ENCODE measurements at regions not wholly inside any gene's neighbourhood (a gene's known extent, or its start where the extent isn't known, plus 50 kb on each side); places are given as distances from the start of the nearest gene placed in this dataset.

- no peaks in the 10 kb centered on the region for H3K27me3 Mint-ChIP-seq
- no peaks in the 10 kb centered on the region for H3K36me3 Mint-ChIP-seq (ENCODE audit: insufficient read depth)
- DNase-seq (ENCODE audit: low spot score, unreplicated experiment) = no peak
- H3K27ac Mint-ChIP-seq = no peak overlapping the region
- no peak for TF ChIP-seq CTCF (IDR thresholded peaks at IDR 0.05; ENCODE audit: unreplicated experiment)
- H3K9me3 Mint-ChIP-seq (ENCODE audit: low read depth) = no peaks in the 10 kb centered on the region
- no peaks in the 10 kb centered on the region for H3K4me1 Mint-ChIP-seq (ENCODE audit: low read depth)
- no peak overlapping the region for H3K4me3 Mint-ChIP-seq (ENCODE audit: low read depth)
Measured at GRCh38 chr1:191595170-191595569, 563.1 kb upstream of the RGS18 start.

GRCh38 chr1:191608367-191608766, 549.9 kb upstream of the RGS18 start:
- H3K4me1 Mint-ChIP-seq (ENCODE audit: low read depth) = no peaks in the 10 kb centered on the region
- H3K36me3 Mint-ChIP-seq (ENCODE audit: insufficient read depth) = no peaks in the 10 kb centered on the region
- no peak overlapping the region for H3K27ac Mint-ChIP-seq
- no peaks in the 10 kb centered on the region for H3K27me3 Mint-ChIP-seq
- no peak for DNase-seq (ENCODE audit: low spot score, unreplicated experiment)
- H3K4me3 Mint-ChIP-seq (ENCODE audit: low read depth) = no peak overlapping the region
- no peaks in the 10 kb centered on the region for H3K9me3 Mint-ChIP-seq (ENCODE audit: low read depth)
- no peak for TF ChIP-seq CTCF (IDR thresholded peaks at IDR 0.05; ENCODE audit: unreplicated experiment)

- Mint-ChIP-seq H3K4me1 (ENCODE audit: low read depth) (no peaks in the 10 kb centered on the region), H3K27me3 (no peaks in the 10 kb centered on the region), H3K4me3 (ENCODE audit: low read depth) (no peak overlapping the region), H3K9me3 (ENCODE audit: low read depth) (no peaks in the 10 kb centered on the region), H3K27ac (no peak overlapping the region), H3K36me3 (ENCODE audit: insufficient read depth) (no peaks in the 10 kb centered on the region)
- no peak for TF ChIP-seq CTCF (IDR thresholded peaks at IDR 0.05; ENCODE audit: unreplicated experiment)
- no peak for DNase-seq (ENCODE audit: low spot score, unreplicated experiment)
Measured at GRCh38 chr1:191609305-191609704, 549.0 kb upstream of the RGS18 start.

GRCh38 chr1:191615101-191615821, 543.0 kb upstream of the RGS18 start:
- H3K9me3 Mint-ChIP-seq (ENCODE audit: low read depth) = peaks cover 3% of the 10 kb centered on the region
- H3K4me1 Mint-ChIP-seq (ENCODE audit: low read depth) = no peaks in the 10 kb centered on the region
- no peak for TF ChIP-seq CTCF (IDR thresholded peaks at IDR 0.05; ENCODE audit: unreplicated experiment)

GRCh38 chr1:191618181-191618580, 540.1 kb upstream of the RGS18 start:
- Mint-ChIP-seq H3K4me3 (ENCODE audit: low read depth) (no peak overlapping the region), H3K4me1 (ENCODE audit: low read depth) (no peaks in the 10 kb centered on the region), H3K9me3 (ENCODE audit: low read depth) (peaks cover 3% of the 10 kb centered on the region), H3K36me3 (ENCODE audit: insufficient read depth) (no peaks in the 10 kb centered on the region), H3K27me3 (no peaks in the 10 kb centered on the region), H3K27ac (no peak overlapping the region)
- no peak for DNase-seq (ENCODE audit: low spot score, unreplicated experiment)
- no peak for TF ChIP-seq CTCF (IDR thresholded peaks at IDR 0.05; ENCODE audit: unreplicated experiment)

More at GRCh38 chr1:191615101-191615821, 543.0 kb upstream of the RGS18 start:
- no peak for DNase-seq (ENCODE audit: low spot score, unreplicated experiment)
- no peaks in the 10 kb centered on the region for H3K27me3 Mint-ChIP-seq
- no peak overlapping the region for H3K4me3 Mint-ChIP-seq (ENCODE audit: low read depth)
- H3K36me3 Mint-ChIP-seq (ENCODE audit: insufficient read depth) = no peaks in the 10 kb centered on the region
- H3K27ac Mint-ChIP-seq = no peak overlapping the region

Data from progenitor cell of endocrine pancreas (in vitro differentiated cells).